ENCODE measurements at regions not wholly inside any gene's neighbourhood (a gene's known extent, or its start where the extent isn't known, plus 50 kb on each side); places are given as distances from the start of the nearest gene placed in this dataset.
"Not testable (repeated sequence)": the region's sequence is repeated elsewhere in the genome, so short reads cannot be mapped to it uniquely, and the experiment has no call there.

- Histone ChIP-seq H3K4me3 (no peak overlapping the region), H3K4me1 (peaks cover 0 to 12% (median 9%) of the 10 kb centered on the region in 4 donors), H3K27ac (peak overlapping the region in 3 of 4 donors; percentile 55 to 66 (median 56)), H3K27me3 (no peaks in the 10 kb centered on the region), H3K9me3 (no peaks in the 10 kb centered on the region), H3K36me3 (peaks cover 0 to 24% (median 3%) of the 10 kb centered on the region in 4 donors)
- DNase-seq (no peak), ATAC-seq (ENCODE audit: low FRiP score in 2 of 2) (no peak)
- no peak for TF ChIP-seq POLR2A (IDR thresholded peaks at IDR 0.05)
- TF ChIP-seq, protein P1, sequence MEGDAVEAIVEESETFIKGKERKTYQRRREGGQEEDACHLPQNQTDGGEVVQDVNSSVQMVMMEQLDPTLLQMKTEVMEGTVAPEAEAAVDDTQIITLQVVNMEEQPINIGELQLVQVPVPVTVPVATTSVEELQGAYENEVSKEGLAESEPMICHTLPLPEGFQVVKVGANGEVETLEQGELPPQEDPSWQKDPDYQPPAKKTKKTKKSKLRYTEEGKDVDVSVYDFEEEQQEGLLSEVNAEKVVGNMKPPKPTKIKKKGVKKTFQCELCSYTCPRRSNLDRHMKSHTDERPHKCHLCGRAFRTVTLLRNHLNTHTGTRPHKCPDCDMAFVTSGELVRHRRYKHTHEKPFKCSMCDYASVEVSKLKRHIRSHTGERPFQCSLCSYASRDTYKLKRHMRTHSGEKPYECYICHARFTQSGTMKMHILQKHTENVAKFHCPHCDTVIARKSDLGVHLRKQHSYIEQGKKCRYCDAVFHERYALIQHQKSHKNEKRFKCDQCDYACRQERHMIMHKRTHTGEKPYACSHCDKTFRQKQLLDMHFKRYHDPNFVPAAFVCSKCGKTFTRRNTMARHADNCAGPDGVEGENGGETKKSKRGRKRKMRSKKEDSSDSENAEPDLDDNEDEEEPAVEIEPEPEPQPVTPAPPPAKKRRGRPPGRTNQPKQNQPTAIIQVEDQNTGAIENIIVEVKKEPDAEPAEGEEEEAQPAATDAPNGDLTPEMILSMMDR (IDR thresholded peaks at IDR 0.05), result no peak
- no peak for TF ChIP-seq EP300 (IDR thresholded peaks at IDR 0.05)
- 56 to 83% methylated on average over 6 of the region's 6 CpGs for WGBS, 2 donors
Measured at GRCh38 chr16:29114574-29114973, 129.7 kb downstream of the LAT start.

DNA sequence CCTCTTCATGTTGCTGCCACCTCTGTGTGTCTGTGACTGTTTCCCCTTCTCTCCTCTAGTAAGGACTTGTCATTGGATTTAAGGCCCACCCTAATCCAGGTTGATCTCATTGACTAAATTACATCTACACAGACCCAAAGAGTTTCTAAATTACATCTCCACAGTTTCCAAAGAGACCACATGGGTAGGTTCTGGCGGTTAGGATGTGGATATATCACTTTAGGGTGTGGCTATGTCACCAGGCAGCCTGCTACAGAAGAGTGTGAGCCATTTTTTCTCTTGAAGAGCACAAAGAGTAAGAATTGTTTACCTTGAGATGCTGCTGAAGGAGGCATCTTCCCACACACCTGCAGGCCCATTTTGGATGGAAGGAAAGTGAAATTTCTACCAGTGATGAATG lies 128.6 kb downstream of the LAT start:
- H3K4me3 ChIP-seq; H3K27me3 ChIP-seq; H3K9me3 ChIP-seq; DNase-seq; H3K27ac ChIP-seq; ATAC-seq (ENCODE audit: low FRiP score in 2 of 2): not testable (repeated sequence)
- 69 to 88% methylated on average over 1 of the region's 1 CpG for WGBS, 2 donors
- Histone ChIP-seq H3K4me1 (peaks cover 0 to 12% (median 9%) of the 10 kb centered on the region in 4 donors), H3K36me3 (peaks cover 0 to 24% (median 3%) of the 10 kb centered on the region in 4 donors)

DNA sequence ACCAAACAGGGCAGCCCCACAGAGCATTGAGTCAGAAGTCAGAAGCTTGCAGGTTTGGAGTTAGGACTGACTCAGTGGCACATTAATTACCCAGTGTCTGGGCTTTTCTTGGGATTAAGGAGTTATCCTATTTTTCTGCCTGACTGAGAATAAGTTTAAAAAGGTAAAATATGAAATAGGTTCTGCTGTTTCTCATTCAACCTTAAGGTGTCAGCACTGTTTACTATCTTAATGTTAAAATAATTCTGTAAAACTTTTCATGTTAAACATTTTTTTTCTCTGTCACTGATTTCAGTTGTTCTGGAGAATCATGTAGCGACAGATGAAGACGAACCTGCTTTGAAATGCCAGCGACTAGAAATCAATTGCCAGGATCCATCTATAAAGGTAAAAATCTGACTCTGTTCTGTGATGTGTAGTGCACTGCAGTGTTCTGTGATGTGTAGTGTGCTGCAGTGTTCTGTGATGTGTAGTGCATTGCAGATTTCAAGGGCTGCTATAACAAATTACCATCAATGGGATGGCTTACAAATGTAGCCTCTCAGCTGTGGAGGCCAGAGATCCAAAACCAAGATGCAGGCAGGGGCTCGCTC lies 128.0 kb downstream of the LAT start:
- Histone ChIP-seq H3K27me3 (no peaks in the 10 kb centered on the region), H3K36me3 (peaks cover 0 to 21% (median 3%) of the 10 kb centered on the region in 4 donors), H3K9me3 (no peaks in the 10 kb centered on the region), H3K4me3 (no peak overlapping the region), H3K27ac (no peak overlapping the region), H3K4me1 (peaks cover 0 to 12% (median 8%) of the 10 kb centered on the region in 4 donors)
- ATAC-seq (ENCODE audit: low FRiP score in 2 of 2) (no peak), DNase-seq (no peak)
- TF ChIP-seq EP300 (IDR thresholded peaks at IDR 0.05) (no peak), POLR2A (IDR thresholded peaks at IDR 0.05) (no peak), POLR2AphosphoS5 (IDR thresholded peaks at IDR 0.05) (no peak)
- TF ChIP-seq, protein P1 (IDR thresholded peaks at IDR 0.05), result no peak
- 94 to 97% methylated on average over 4 of the region's 4 CpGs for WGBS, 2 donors

DNA sequence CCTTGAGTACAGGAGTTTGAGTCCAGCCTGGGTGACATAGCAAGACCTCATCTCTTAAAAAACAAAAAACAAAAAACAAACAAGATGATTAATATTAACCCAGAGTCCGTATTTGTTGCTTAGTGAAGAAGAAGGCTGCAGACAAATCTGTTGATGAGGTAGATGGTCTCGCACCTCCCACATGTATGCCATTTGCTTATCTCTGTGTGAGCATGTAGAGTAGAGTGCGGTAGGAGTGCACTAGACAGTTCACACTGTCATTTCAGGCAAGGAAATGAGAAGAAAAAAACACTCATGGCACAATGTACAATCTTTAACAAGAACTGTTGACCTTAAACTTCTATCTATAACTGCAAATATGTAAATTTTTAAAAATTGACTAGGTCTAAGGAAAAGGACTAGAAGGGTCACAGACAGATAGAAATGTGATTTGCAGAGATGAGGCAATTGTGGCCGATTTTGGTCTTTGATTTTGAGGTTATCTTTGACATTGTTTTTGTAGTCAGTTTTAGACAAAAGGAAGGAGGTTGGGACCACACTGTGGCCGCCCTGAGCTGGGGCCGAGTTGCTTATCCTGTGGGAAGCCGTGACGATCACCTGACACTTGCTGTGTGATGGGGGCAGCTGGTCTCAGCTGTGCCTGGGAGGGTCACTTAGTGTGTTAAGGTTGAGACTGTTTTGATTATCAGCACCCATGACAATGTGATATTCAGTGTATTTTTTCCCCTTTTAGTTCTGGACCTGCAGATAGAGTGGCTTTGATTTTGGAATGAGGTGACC lies 127.2 kb downstream of the LAT start:
- 53 to 65% methylated on average over 8 of the region's 8 CpGs for WGBS, 2 donors
- not testable (repeated sequence) for H3K27me3 ChIP-seq; DNase-seq; ATAC-seq (ENCODE audit: low FRiP score in 2 of 2); H3K4me3 ChIP-seq; H3K27ac ChIP-seq; H3K9me3 ChIP-seq
- peaks cover 0 to 12% (median 8%) of the 10 kb centered on the region in 4 donors for H3K4me1 ChIP-seq
- peaks cover 0 to 17% (median 2%) of the 10 kb centered on the region in 4 donors for H3K36me3 ChIP-seq

GRCh38 chr16:29111421-29111820 lies 126.6 kb downstream of the LAT start:
- DNase-seq (no peak), ATAC-seq (ENCODE audit: low FRiP score in 2 of 2) (no peak)
- peaks cover 0 to 12% (median 8%) of the 10 kb centered on the region in 4 donors for H3K4me1 ChIP-seq
- no peak overlapping the region for H3K27ac ChIP-seq
- no peaks in the 10 kb centered on the region for H3K27me3 ChIP-seq
- no peak for TF ChIP-seq POLR2A (IDR thresholded peaks at IDR 0.05)
- TF ChIP-seq, protein P1 (IDR thresholded peaks at IDR 0.05), result no peak
- TF ChIP-seq POLR2AphosphoS5 (IDR thresholded peaks at IDR 0.05), result no peak
- no peak for TF ChIP-seq EP300 (IDR thresholded peaks at IDR 0.05)
- H3K4me3 ChIP-seq, result no peak overlapping the region
- peaks cover 0 to 12% (median 0%) of the 10 kb centered on the region in 4 donors for H3K36me3 ChIP-seq
- 95 to 100% methylated on average over 5 of the region's 5 CpGs for whole genome bisulfite sequencing, 2 donors
- no peaks in the 10 kb centered on the region for H3K9me3 ChIP-seq

- 73 to 81% methylated on average over 5 of the region's 6 CpGs for WGBS, 2 donors
- not testable (repeated sequence) for H3K4me1 ChIP-seq, H3K27ac ChIP-seq, H3K9me3 ChIP-seq, H3K4me3 ChIP-seq, DNase-seq, H3K27me3 ChIP-seq
- peaks cover 0 to 13% (median 0%) of the 10 kb centered on the region in 4 donors for H3K36me3 ChIP-seq
- peak in 1 of 2 donors; percentile 79 for ATAC-seq (ENCODE audit: low FRiP score in 2 of 2)
Measured at GRCh38 chr16:29108625-29109169, 123.8 kb downstream of the LAT start.
